H1 (cell line): ENCODE measurements at regions not wholly inside any gene's neighbourhood (a gene's known extent, or its start where the extent isn't known, plus 50 kb on each side); places are given as distances from the start of the nearest gene placed in this dataset.

Experiments
- ATF2 ChIP-seq: IDR thresholded peaks from 2 replicates; pipeline ENCODE4 v1.6.1; 2012; ENCODE audit warnings: low read length, inconsistent platforms
- PHF8 ChIP-seq: fragments of 200-600 bp; sonication (generic); conservative IDR thresholded peaks from 2 replicates; pipeline ENCODE4 v1.7.1; 2012; ENCODE audit warnings: low read depth, mild to moderate bottlenecking, inconsistent platforms, low read length, moderate library complexity
- POU5F1 ChIP-seq: IDR thresholded peaks from 2 replicates; pipeline ENCODE4 v1.6.1; 2011; ENCODE audit warnings: low read depth, mild to moderate bottlenecking, low read length, moderate library complexity

- TF ChIP-seq ATF2, result no peak
- TF ChIP-seq POU5F1, result no peak
- no peak for TF ChIP-seq PHF8
- TF ChIP-seq, all 59 proteins: peak for 0
Observed at GRCh38 chr7:1320616-1321240, 88.1 kb downstream of the UNCX start (continued).
